Type B pancreatic cell (in vitro differentiated cells): ENCODE measurements at regions not wholly inside any gene's neighbourhood (a gene's known extent, or its start where the extent isn't known, plus 50 kb on each side); places are given as distances from the start of the nearest gene placed in this dataset.

Experiments used
- DNase-seq: peaks from one replicate; pipeline ENCODE4 v3.0.0; 2021; ENCODE audit warnings: mixed read lengths; ENCODE audit not compliant: unreplicated experiment; ENCODE audit errors: extremely low spot score
- H3K27ac Mint-ChIP-seq: 2 replicates; pipeline ENCODE4 v1.8.0; 2021; ENCODE audit warnings: mild to moderate bottlenecking, mixed read lengths
- H3K27me3 Mint-ChIP-seq: 2 replicates; pipeline ENCODE4 v1.8.0; 2021; ENCODE audit warnings: mixed read lengths
- H3K36me3 Mint-ChIP-seq: 2 replicates; pipeline ENCODE4 v1.8.0; 2021; ENCODE audit warnings: mixed read lengths
- H3K4me1 Mint-ChIP-seq: one replicate; pipeline ENCODE4 v1.8.0; 2021; ENCODE audit warnings: mixed read lengths; ENCODE audit not compliant: unreplicated experiment
- H3K4me3 Mint-ChIP-seq: 2 replicates; pipeline ENCODE4 v1.8.0; 2021; ENCODE audit warnings: mild to moderate bottlenecking, mixed read lengths
- H3K9me3 Mint-ChIP-seq: 2 replicates; pipeline ENCODE4 v1.8.0; 2021; ENCODE audit warnings: mixed read lengths
- TF ChIP-seq, protein P1 (sequence below): fragments of 200-600 bp; sonication (generic); conservative IDR thresholded peaks from 2 replicates; pipeline ENCODE4 v1.5.0; 2021; ENCODE audit warnings: antibody characterized with exemption, mild to moderate bottlenecking

DNA sequence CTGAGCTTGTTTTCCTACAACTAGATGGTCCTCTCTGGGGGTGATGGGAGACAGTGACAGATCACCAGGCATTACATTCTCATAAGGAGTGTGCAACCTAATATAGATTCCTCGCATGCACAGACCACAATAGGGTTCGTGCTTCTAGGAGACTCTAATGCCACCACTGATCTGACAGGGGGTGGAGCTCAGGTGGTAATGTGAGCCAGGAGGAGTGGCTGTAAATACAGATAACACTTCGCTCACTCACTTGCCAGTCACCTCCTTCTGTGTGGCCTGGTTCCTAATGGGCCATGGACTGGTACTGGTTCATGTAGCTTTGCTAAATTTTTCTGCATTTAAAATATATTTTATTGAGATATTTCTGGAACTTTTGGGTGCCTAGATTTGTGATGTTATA is 202.3 kb upstream of the ZNF32 start:
- Mint-ChIP-seq H3K27me3 (peaks cover 6% of the 10 kb centered on the region), H3K4me1 (peaks cover 50% of the 10 kb centered on the region), H3K27ac (no peak overlapping the region), H3K9me3 (peaks cover 17% of the 10 kb centered on the region), H3K4me3 (no peak overlapping the region), H3K36me3 (peaks cover 4% of the 10 kb centered on the region)
- no peak for DNase-seq
- TF ChIP-seq, protein P1, sequence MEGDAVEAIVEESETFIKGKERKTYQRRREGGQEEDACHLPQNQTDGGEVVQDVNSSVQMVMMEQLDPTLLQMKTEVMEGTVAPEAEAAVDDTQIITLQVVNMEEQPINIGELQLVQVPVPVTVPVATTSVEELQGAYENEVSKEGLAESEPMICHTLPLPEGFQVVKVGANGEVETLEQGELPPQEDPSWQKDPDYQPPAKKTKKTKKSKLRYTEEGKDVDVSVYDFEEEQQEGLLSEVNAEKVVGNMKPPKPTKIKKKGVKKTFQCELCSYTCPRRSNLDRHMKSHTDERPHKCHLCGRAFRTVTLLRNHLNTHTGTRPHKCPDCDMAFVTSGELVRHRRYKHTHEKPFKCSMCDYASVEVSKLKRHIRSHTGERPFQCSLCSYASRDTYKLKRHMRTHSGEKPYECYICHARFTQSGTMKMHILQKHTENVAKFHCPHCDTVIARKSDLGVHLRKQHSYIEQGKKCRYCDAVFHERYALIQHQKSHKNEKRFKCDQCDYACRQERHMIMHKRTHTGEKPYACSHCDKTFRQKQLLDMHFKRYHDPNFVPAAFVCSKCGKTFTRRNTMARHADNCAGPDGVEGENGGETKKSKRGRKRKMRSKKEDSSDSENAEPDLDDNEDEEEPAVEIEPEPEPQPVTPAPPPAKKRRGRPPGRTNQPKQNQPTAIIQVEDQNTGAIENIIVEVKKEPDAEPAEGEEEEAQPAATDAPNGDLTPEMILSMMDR = no peak

- H3K27ac Mint-ChIP-seq = no peak overlapping the region
- peaks cover 4% of the 10 kb centered on the region for H3K36me3 Mint-ChIP-seq
- peaks cover 6% of the 10 kb centered on the region for H3K27me3 Mint-ChIP-seq
- TF ChIP-seq, protein P1 = no peak
- H3K4me1 Mint-ChIP-seq = peaks cover 46% of the 10 kb centered on the region
- H3K9me3 Mint-ChIP-seq = peaks cover 13% of the 10 kb centered on the region
- no peak overlapping the region for H3K4me3 Mint-ChIP-seq
- DNase-seq = no peak
Observed at GRCh38 chr10:43849551-43849950, 200.9 kb upstream of the ZNF32 start.

DNA sequence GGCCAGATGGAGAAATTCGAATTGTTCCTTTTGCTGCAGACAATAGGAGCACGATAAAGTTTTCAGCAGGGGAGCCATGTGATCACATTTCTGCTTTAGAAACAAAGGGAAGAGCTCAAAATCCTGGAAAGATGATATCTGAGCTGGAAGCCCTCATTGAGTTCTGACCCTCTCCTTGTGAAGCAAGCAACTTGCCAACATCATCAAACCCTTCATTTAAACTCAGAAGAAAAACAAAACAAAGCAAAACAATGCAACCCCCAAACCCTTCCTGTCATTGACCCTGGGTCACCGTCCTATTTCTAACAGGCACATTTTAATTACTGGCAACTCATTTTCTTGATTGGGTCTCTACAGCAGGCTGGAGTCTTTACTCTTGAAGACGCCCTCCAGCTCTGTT is 198.3 kb upstream of the ZNF32 start:
- no peak overlapping the region for H3K27ac Mint-ChIP-seq
- peaks cover 6% of the 10 kb centered on the region for H3K27me3 Mint-ChIP-seq
- no peaks in the 10 kb centered on the region for H3K36me3 Mint-ChIP-seq
- peaks cover 27% of the 10 kb centered on the region for H3K4me1 Mint-ChIP-seq
- peaks cover 6% of the 10 kb centered on the region for H3K9me3 Mint-ChIP-seq
- no peak for DNase-seq
- TF ChIP-seq, protein P1 = no peak
- no peak overlapping the region for H3K4me3 Mint-ChIP-seq

DNA sequence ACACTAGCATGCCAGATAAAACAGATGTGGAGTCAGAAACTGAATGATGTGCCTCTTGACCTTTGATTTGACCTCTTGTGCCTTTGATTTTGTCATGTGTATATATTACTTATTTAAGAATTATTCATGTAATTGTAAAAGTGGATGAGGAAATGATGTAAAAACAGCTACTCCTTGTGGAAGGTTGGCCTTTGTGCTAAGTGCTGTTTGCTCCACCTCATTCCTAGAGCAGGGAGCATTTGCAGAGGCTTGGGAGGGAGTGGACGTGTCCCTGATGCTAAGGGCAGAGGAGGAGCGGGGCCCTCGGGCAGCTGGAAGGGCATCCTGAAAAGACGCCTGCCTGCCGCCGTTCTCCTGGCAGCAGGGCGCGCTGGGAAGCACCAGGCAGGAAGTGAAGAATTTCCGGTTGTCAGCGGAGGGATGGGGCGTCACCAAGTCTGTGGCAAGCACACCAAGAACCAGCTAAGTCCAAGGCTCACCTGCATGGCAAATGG is 197.6 kb upstream of the ZNF32 start:
- Mint-ChIP-seq H3K27ac (no peak overlapping the region), H3K36me3 (no peaks in the 10 kb centered on the region), H3K4me3 (no peak overlapping the region), H3K9me3 (peaks cover 6% of the 10 kb centered on the region), H3K27me3 (peaks cover 6% of the 10 kb centered on the region), H3K4me1 (peaks cover 25% of the 10 kb centered on the region)
- TF ChIP-seq, protein P1 = no peak
- no peak for DNase-seq

GRCh38 chr10:43845121-43845520 is 196.4 kb upstream of the ZNF32 start:
- Mint-ChIP-seq H3K27me3 (peaks cover 6% of the 10 kb centered on the region), H3K9me3 (peaks cover 6% of the 10 kb centered on the region), H3K4me1 (peaks cover 25% of the 10 kb centered on the region), H3K36me3 (no peaks in the 10 kb centered on the region), H3K4me3 (no peak overlapping the region), H3K27ac (no peak overlapping the region)
- TF ChIP-seq, protein P1 = no peak
- DNase-seq = no peak

GRCh38 chr10:43844221-43844620 is 195.5 kb upstream of the ZNF32 start:
- Mint-ChIP-seq H3K9me3 (peaks cover 6% of the 10 kb centered on the region), H3K4me1 (peaks cover 25% of the 10 kb centered on the region), H3K27ac (no peak overlapping the region), H3K36me3 (no peaks in the 10 kb centered on the region), H3K27me3 (peaks cover 6% of the 10 kb centered on the region), H3K4me3 (no peak overlapping the region)
- DNase-seq = no peak
- TF ChIP-seq, protein P1 = no peak
